Neuronal stem cell (in vitro differentiated cells): ENCODE measurements at regions not wholly inside any gene's neighbourhood (a gene's known extent, or its start where the extent isn't known, plus 50 kb on each side); places are given as distances from the start of the nearest gene placed in this dataset.
"Not testable (repeated sequence)": the region's sequence is repeated elsewhere in the genome, so short reads cannot be mapped to it uniquely, and the experiment has no call there.

ENCODE experiments used
- DNase-seq: peaks from one replicate; pipeline ENCODE4 v3.0.0-alpha.2; 2013; ENCODE audit warnings: low spot score
- H2AFZ ChIP-seq: one replicate; pipeline ENCODE4 v1.6.1; 2013; ENCODE audit warnings: mild to moderate bottlenecking, low read length, inconsistent platforms
- H2AK5ac ChIP-seq: 2 replicates; pipeline ENCODE4 v1.6.1; 2013; ENCODE audit warnings: low read depth, mild to moderate bottlenecking, inconsistent platforms, low read length, moderate library complexity, mixed read lengths
- H2BK120ac ChIP-seq: 2 replicates; pipeline ENCODE4 v1.6.1; 2013; ENCODE audit warnings: low read depth, mild to moderate bottlenecking, inconsistent platforms, low read length, moderate library complexity, mixed read lengths
- H2BK12ac ChIP-seq: one replicate; pipeline ENCODE4 v1.6.1; 2013; ENCODE audit warnings: low read length, inconsistent platforms
- H2BK15ac ChIP-seq: 2 replicates; pipeline ENCODE4 v1.6.1; 2013; ENCODE audit warnings: mild to moderate bottlenecking, low read length, inconsistent platforms, mixed read lengths
- H2BK5ac ChIP-seq: one replicate; pipeline ENCODE4 v1.6.1; 2013; ENCODE audit warnings: inconsistent platforms, mild to moderate bottlenecking, low read length, moderate library complexity
- H3K14ac ChIP-seq: one replicate; pipeline ENCODE4 v1.6.1; 2013; ENCODE audit warnings: low read length, inconsistent platforms
- H3K18ac ChIP-seq: 2 replicates; pipeline ENCODE4 v1.6.1; 2013; ENCODE audit warnings: low read length, inconsistent platforms
- H3K23ac ChIP-seq: 2 replicates; pipeline ENCODE4 v1.6.1; 2013; ENCODE audit warnings: low read depth, mild to moderate bottlenecking, mixed read lengths, low read length, inconsistent platforms; ENCODE audit not compliant: poor library complexity
- H3K27ac ChIP-seq: replicated peaks from 3 replicates; pipeline ENCODE4 v1.5.1; 2013; ENCODE audit warnings: low read length, inconsistent platforms
- H3K27me3 ChIP-seq, 3 experiments: 2 replicates each; pipeline ENCODE4 v1.6.1; 2013; ENCODE audit warnings: low read length in 3 of 3, mild to moderate bottlenecking in 2 of 3, inconsistent platforms in 1 of 3, low read depth in 1 of 3, mixed read lengths in 1 of 3, moderate library complexity in 1 of 3; ENCODE audit not compliant: control insufficient read depth in 3 of 3, insufficient read depth in 3 of 3
- H3K36me3 ChIP-seq, 2 donors: replicated peaks in 1 of 2; 2 replicates each; pipeline ENCODE4 v1.6.1; 2013; ENCODE audit warnings: low read length in 2 of 2; ENCODE audit not compliant: control insufficient read depth in 2 of 2, insufficient read depth in 2 of 2
- H3K4ac ChIP-seq: 2 replicates; pipeline ENCODE4 v1.6.1; 2013; ENCODE audit warnings: inconsistent platforms, mild to moderate bottlenecking, low read length, moderate library complexity
- H3K4me1 ChIP-seq, 2 donors: 1 replicate in 1 of 2; 2 replicates in 1 of 2; pipeline ENCODE4 v1.6.1; 2013; ENCODE audit warnings: low read length in 2 of 2, low read depth in 1 of 2; ENCODE audit not compliant: control insufficient read depth in 2 of 2, insufficient read depth in 1 of 2
- H3K4me2 ChIP-seq: one replicate; pipeline ENCODE4 v1.6.1; 2013; ENCODE audit warnings: mild to moderate bottlenecking, low read length, inconsistent platforms; ENCODE audit not compliant: insufficient read depth, poor library complexity, severe bottlenecking
- H3K4me3 ChIP-seq, 2 donors: 2 replicates each; pipeline ENCODE4 v1.5.1; 2013; ENCODE audit warnings: low read length in 2 of 2, mild to moderate bottlenecking in 2 of 2, inconsistent platforms in 1 of 2, moderate library complexity in 1 of 2
- H3K79me1 ChIP-seq: one replicate; pipeline ENCODE4 v1.6.1; 2013; ENCODE audit warnings: low read depth, mild to moderate bottlenecking, inconsistent platforms, low read length, moderate library complexity
- H3K9ac ChIP-seq: one replicate; pipeline ENCODE4 v1.6.1; 2013; ENCODE audit warnings: mild to moderate bottlenecking, low read depth, low read length, inconsistent platforms; ENCODE audit not compliant: poor library complexity
- H3K9me3 ChIP-seq, 2 donors: replicated peaks in 1 of 2; 2 replicates each; pipeline versions ENCODE3 to v1.6.1; 2013; ENCODE audit warnings: low read length in 2 of 2, mild to moderate bottlenecking in 2 of 2, inconsistent platforms in 1 of 2, low read depth in 1 of 2, mixed read lengths in 1 of 2, moderate library complexity in 1 of 2; ENCODE audit not compliant: control insufficient read depth in 2 of 2, insufficient read depth in 1 of 2
- H4K8ac ChIP-seq: one replicate; pipeline ENCODE4 v1.6.1; 2013; ENCODE audit warnings: low read depth, mild to moderate bottlenecking, inconsistent platforms, low read length, moderate library complexity
- H4K91ac ChIP-seq: one replicate; pipeline ENCODE4 v1.6.1; 2013; ENCODE audit warnings: low read length, low read depth, mild to moderate bottlenecking, inconsistent platforms; ENCODE audit not compliant: poor library complexity
- WGBS, 2 donors: extraction: QIAGEN DNeasy Blood & Tissue Kit; methylation state at CpG; one replicate each; pipeline ENCODE4 v1.1.7; 2013; ENCODE audit warnings: missing lambda C conversion rate in 2 of 2, mixed read lengths in 1 of 2; ENCODE audit not compliant: insufficient read length in 2 of 2, insufficient replicate concordance in 1 of 2; ENCODE audit errors: extremely low coverage in 2 of 2; 5-methylcytosine and 5-hydroxymethylcytosine counted together

- H3K4me2 ChIP-seq: no peak overlapping the region
- H2BK5ac ChIP-seq: no peak overlapping the region
- no peaks in the 10 kb centered on the region for H3K9me3 ChIP-seq
- no peak overlapping the region for H4K8ac ChIP-seq
- no peak overlapping the region for H3K4me3 ChIP-seq
- no peak for DNase-seq
- no peaks in the 10 kb centered on the region for H3K79me1 ChIP-seq
- no CpG with 5 or more reads among the region's 5 CpGs for WGBS, 2 donors
- no peaks in the 10 kb centered on the region for H3K27me3 ChIP-seq
- H2BK120ac ChIP-seq: no peak overlapping the region
- no peak overlapping the region for H4K91ac ChIP-seq
- no peak overlapping the region for H3K4ac ChIP-seq
- H3K36me3 ChIP-seq: no peaks in the 10 kb centered on the region
- no peak overlapping the region for H3K9ac ChIP-seq
- H2AK5ac ChIP-seq: no peak overlapping the region
- H3K14ac ChIP-seq: no peak overlapping the region
- no peak overlapping the region for H2BK15ac ChIP-seq
- no peak overlapping the region for H2BK12ac ChIP-seq
- no peak overlapping the region for H3K18ac ChIP-seq
- H3K23ac ChIP-seq: no peak overlapping the region
- H2AFZ ChIP-seq: peak overlapping the region; percentile 40
- H3K4me1 ChIP-seq: no peaks in the 10 kb centered on the region
- H3K27ac ChIP-seq: no peak overlapping the region
These were observed 303.2 kb downstream of the ZIC1 start for GRCh38 chr3:147712357-147712756.

DNA sequence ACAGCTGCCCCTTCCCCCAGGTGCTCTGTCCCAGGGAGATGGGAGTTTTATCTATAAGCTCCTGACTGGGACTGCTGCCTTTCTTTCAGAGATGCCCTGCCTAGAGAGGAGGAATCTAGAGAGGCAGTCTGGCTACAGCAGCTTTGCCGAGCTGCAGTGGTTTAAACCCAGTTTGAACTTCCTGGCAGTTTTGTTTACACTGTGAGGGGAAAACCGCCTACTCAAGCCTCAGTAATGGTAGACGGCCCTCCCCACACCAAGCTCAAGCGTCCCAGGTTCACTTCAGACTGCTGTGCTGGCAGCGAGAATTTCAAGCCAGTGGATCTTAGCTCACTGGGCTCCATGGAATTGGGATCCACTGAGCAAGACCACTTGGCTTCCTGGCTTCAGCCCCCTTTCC, 303.6 kb downstream of the ZIC1 start:
- H4K91ac ChIP-seq, H2BK120ac ChIP-seq, H3K9ac ChIP-seq, H3K14ac ChIP-seq, H2BK12ac ChIP-seq, H3K36me3 ChIP-seq, H3K79me1 ChIP-seq, H3K9me3 ChIP-seq, H2AK5ac ChIP-seq, H3K27ac ChIP-seq, H4K8ac ChIP-seq, H3K18ac ChIP-seq, H3K4me1 ChIP-seq, H3K4me2 ChIP-seq, H2BK15ac ChIP-seq, H2BK5ac ChIP-seq, H3K4me3 ChIP-seq, H3K4ac ChIP-seq, DNase-seq, H3K23ac ChIP-seq, H3K27me3 ChIP-seq: not testable (repeated sequence)
- no CpG with 5 or more reads among the region's 5 CpGs for WGBS, 2 donors
- H2AFZ ChIP-seq: peak overlapping the region; percentile 40

- Histone ChIP-seq H3K14ac (peak overlapping the region; percentile 38), H3K79me1 (no peaks in the 10 kb centered on the region), H4K8ac (no peak overlapping the region), H4K91ac (no peak overlapping the region), H3K18ac (no peak overlapping the region), H3K23ac (no peak overlapping the region), H3K4me1 (no peaks in the 10 kb centered on the region), H3K36me3 (no peaks in the 10 kb centered on the region), H2BK15ac (no peak overlapping the region), H2BK120ac (no peak overlapping the region), H2BK5ac (no peak overlapping the region), H3K9me3 (no peaks in the 10 kb centered on the region), H3K9ac (no peak overlapping the region), H3K4me3 (no peak overlapping the region), H2BK12ac (no peak overlapping the region), H3K27ac (no peak overlapping the region), H2AK5ac (no peak overlapping the region), H3K4me2 (no peak overlapping the region), H3K4ac (no peak overlapping the region), H2AFZ (peak overlapping the region; percentile 35), H3K27me3 (no peaks in the 10 kb centered on the region)
- no peak for DNase-seq
- WGBS, 2 donors: no CpG with 5 or more reads among the region's 7 CpGs
These were observed 304.3 kb downstream of the ZIC1 start for GRCh38 chr3:147713234-147714133.

GRCh38 chr3:147729641-147730040, 320.5 kb downstream of the ZIC1 start:
- no peak overlapping the region for H2BK12ac ChIP-seq
- no peak overlapping the region for H3K23ac ChIP-seq
- no peak overlapping the region for H4K91ac ChIP-seq
- H3K9me3 ChIP-seq: peaks cover 0 to 2% of the 10 kb centered on the region in 2 donors
- H3K27me3 ChIP-seq: no peaks in the 10 kb centered on the region
- DNase-seq: no peak
- H2BK15ac ChIP-seq: no peak overlapping the region
- H4K8ac ChIP-seq: no peak overlapping the region
- H3K36me3 ChIP-seq: no peaks in the 10 kb centered on the region
- no CpG with 5 or more reads among the region's 2 CpGs for WGBS, 2 donors
- H3K4me1 ChIP-seq: peaks cover 2 to 8% of the 10 kb centered on the region in 2 donors
- no peak overlapping the region for H3K18ac ChIP-seq
- no peak overlapping the region for H2AFZ ChIP-seq
- H3K14ac ChIP-seq: no peak overlapping the region
- no peak overlapping the region for H3K4ac ChIP-seq
- H2BK120ac ChIP-seq: no peak overlapping the region
- H3K4me3 ChIP-seq: no peak overlapping the region
- H3K9ac ChIP-seq: no peak overlapping the region
- H3K4me2 ChIP-seq: no peak overlapping the region
- no peak overlapping the region for H2AK5ac ChIP-seq
- no peaks in the 10 kb centered on the region for H3K79me1 ChIP-seq
- no peak overlapping the region for H2BK5ac ChIP-seq
- H3K27ac ChIP-seq: no peak overlapping the region
